Right lobe of liver (tissue), 6 donors: ENCODE measurements at regions not wholly inside any gene's neighbourhood (a gene's known extent, or its start where the extent isn't known, plus 50 kb on each side); places are given as distances from the start of the nearest gene placed in this dataset.

Source experiments
- ATAC-seq, 4 donors: fragments of 200-7000 bp; cut with Tn5 transposase; one replicate each; pipeline ENCODE4 v1.9.1; 2020; ENCODE audit warnings: mild to moderate bottlenecking in 4 of 4, moderate library complexity in 4 of 4
- DNase-seq, 3 donors: peaks; one replicate each; pipeline ENCODE4 v3.0.0-alpha.2; 2020
- H3K27ac ChIP-seq, 3 donors: fragments of 200-600 bp; one replicate each; pipeline ENCODE4 v1.8.0; 2022
- H3K27me3 ChIP-seq, 2 donors: fragments of 200-600 bp; one replicate each; pipeline ENCODE4 v1.8.0; 2022
- H3K36me3 ChIP-seq, 4 donors: fragments of 200-600 bp; sonication (generic) in 1 of 4; one replicate each; pipeline versions ENCODE4 v1.5.1 to v1.8.0; 2017 to 2022; ENCODE audit warnings: control low read depth in 1 of 4
- H3K4me1 ChIP-seq, 4 donors: fragments of 200-600 bp; sonication (generic) in 1 of 4; one replicate each; pipeline versions ENCODE4 v1.5.1 to v1.8.0; 2017 to 2022; ENCODE audit warnings: control low read depth in 1 of 4
- H3K4me3 ChIP-seq, 3 donors: fragments of 200-600 bp; one replicate each; pipeline ENCODE4 v1.8.0; 2022
- H3K9me3 ChIP-seq, 4 donors: fragments of 200-600 bp; sonication (generic) in 1 of 4; one replicate each; pipeline versions ENCODE4 v1.5.1 to v1.8.0; 2017 to 2022; ENCODE audit warnings: control low read depth in 1 of 4
- POLR2A ChIP-seq: fragments of 450-650 bp; IDR thresholded peaks from one replicate; pipeline ENCODE4 v1.6.1; 2017; ENCODE audit warnings: antibody characterized with exemption, mild to moderate bottlenecking
- WGBS: methylation state at CpG from one replicate; pipeline ENCODE4 v1.1.6; 2018; ENCODE audit warnings: low coverage, low lambda C conversion rate; ENCODE audit not compliant: insufficient coverage; ENCODE audit errors: missing lambda C conversion rate; 5-methylcytosine and 5-hydroxymethylcytosine counted together
- intact Hi-C, 2 donors: fragments of 100-400 bp; cut with DNase I; formaldehyde crosslinking; loops; one replicate each; pipeline versions ENCODE4 v1.11.2 to v1.14.1; 2022
- TF ChIP-seq, protein P1 (sequence below), 4 donors: fragments of 200-600 bp in 3 of 4; fragments of 450-650 bp in 1 of 4; IDR thresholded peaks; one replicate each; pipeline versions ENCODE4 v1.5.1 to v1.8.0; 2016 to 2022; ENCODE audit warnings: antibody characterized with exemption in 4 of 4, mild to moderate bottlenecking in 2 of 4
- donor health status: DM: no; HTN: yes; CAD: no.
- donor health status: DM: no; HTN: no; CAD: no.
- donor health status: DM: no; HTN: no; CAD: no.
- donor health status: DM: no; HTN: yes; CAD: no.
- donor health status: DM: no; HTN: yes; CAD: no.

GRCh38 chrX:116277351-116278225, 107.0 kb downstream of the AGTR2 start:
- Histone ChIP-seq H3K9me3 (no peaks in the 10 kb centered on the region), H3K27me3 (no peaks in the 10 kb centered on the region), H3K36me3 (no peaks in the 10 kb centered on the region), H3K4me3 (no peak overlapping the region), H3K27ac (no peak overlapping the region), H3K4me1 (no peaks in the 10 kb centered on the region)
- ATAC-seq (no peak), DNase-seq (no peak)
- intact Hi-C loops: no loop called here
- TF ChIP-seq POLR2A: no peak
- TF ChIP-seq, protein P1, sequence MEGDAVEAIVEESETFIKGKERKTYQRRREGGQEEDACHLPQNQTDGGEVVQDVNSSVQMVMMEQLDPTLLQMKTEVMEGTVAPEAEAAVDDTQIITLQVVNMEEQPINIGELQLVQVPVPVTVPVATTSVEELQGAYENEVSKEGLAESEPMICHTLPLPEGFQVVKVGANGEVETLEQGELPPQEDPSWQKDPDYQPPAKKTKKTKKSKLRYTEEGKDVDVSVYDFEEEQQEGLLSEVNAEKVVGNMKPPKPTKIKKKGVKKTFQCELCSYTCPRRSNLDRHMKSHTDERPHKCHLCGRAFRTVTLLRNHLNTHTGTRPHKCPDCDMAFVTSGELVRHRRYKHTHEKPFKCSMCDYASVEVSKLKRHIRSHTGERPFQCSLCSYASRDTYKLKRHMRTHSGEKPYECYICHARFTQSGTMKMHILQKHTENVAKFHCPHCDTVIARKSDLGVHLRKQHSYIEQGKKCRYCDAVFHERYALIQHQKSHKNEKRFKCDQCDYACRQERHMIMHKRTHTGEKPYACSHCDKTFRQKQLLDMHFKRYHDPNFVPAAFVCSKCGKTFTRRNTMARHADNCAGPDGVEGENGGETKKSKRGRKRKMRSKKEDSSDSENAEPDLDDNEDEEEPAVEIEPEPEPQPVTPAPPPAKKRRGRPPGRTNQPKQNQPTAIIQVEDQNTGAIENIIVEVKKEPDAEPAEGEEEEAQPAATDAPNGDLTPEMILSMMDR (IDR thresholded peaks at IDR 0.05): no peak
- WGBS: 65% methylated on average over 7 of the region's 7 CpGs

DNA sequence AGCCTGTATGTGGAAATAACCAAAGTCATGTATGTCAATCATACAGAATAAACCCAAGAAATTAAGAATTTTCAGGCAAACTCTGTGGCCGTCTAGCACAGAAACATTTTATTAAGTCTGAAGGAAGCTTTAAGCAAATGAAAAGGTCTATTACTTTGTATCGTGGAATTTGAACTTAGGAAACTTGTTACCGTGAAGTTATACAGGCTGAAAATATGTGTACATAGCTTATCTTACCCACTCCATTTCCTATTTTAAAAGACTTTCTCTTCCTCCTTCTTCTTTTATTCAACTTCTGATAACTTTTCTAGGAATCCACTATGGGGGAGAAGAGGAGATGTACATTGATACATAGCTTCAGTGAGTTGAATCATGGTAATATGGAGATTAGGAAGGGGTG, 108.3 kb downstream of the AGTR2 start:
- Histone ChIP-seq H3K27me3 (no peaks in the 10 kb centered on the region), H3K27ac (no peak overlapping the region), H3K4me1 (no peaks in the 10 kb centered on the region), H3K36me3 (no peaks in the 10 kb centered on the region), H3K4me3 (no peak overlapping the region), H3K9me3 (no peaks in the 10 kb centered on the region)
- TF ChIP-seq POLR2A: no peak
- TF ChIP-seq, protein P1 (IDR thresholded peaks at IDR 0.05): no peak
- DNase-seq: no peak
- intact Hi-C loops: no loop called here
- WGBS: 53% methylated on average over 3 of the region's 3 CpGs
- ATAC-seq: no peak

DNA sequence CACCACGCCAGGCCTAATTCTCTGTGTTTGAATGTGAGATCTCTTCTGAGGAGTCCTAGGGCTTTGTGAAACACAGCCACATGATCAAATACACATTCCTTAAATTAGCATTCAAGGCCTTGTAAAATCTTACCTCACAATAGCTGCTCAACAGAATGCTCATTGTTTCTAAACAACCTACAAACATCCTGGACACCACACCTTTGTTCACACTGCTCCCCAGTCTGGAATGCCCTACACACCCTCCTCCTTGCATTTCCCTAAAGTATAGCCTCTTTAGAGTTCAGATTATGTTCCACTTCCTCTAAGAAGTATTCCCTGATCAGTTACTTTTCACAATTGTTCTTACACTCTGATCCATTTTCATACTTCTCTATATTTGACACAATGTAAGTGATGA, 110.6 kb downstream of the AGTR2 start:
- WGBS: no CpG with 5 or more reads among the region's 1 CpG
- Histone ChIP-seq H3K4me3 (no peak overlapping the region), H3K27ac (no peak overlapping the region), H3K9me3 (no peaks in the 10 kb centered on the region), H3K27me3 (no peaks in the 10 kb centered on the region), H3K4me1 (no peaks in the 10 kb centered on the region), H3K36me3 (no peaks in the 10 kb centered on the region)
- DNase-seq: no peak
- ATAC-seq: no peak
- TF ChIP-seq POLR2A: no peak
- TF ChIP-seq, protein P1 (IDR thresholded peaks at IDR 0.05): no peak
- intact Hi-C loops: no loop called here

- no peak for TF ChIP-seq POLR2A
- DNase-seq (no peak), ATAC-seq (no peak)
- no peak overlapping the region for H3K27ac ChIP-seq
- intact Hi-C loops: no loop called here
- H3K9me3 ChIP-seq: no peaks in the 10 kb centered on the region
- no peaks in the 10 kb centered on the region for H3K36me3 ChIP-seq
- no peaks in the 10 kb centered on the region for H3K4me1 ChIP-seq
- H3K4me3 ChIP-seq: no peak overlapping the region
- H3K27me3 ChIP-seq: no peaks in the 10 kb centered on the region
Observed at GRCh38 chrX:116282751-116283150, 112.2 kb downstream of the AGTR2 start.

DNA sequence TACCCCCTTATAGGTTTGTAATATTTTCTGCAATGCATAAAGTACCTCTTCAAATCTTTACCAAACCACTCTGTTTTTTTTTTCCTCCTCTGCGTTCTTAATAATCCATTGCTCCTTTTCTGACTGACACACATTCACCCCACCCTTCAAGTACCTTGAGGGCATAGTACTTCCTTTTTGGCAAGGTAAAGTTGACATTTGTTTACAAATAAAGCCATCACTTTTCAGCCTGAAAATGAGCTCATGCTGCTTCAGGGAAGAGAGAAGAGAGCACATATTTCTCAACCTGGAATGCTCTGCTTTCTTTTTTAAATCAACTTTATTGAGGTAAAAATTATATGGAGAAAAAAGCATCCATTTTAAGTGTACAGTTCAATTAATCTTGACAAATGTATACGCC, 113.9 kb downstream of the AGTR2 start:
- WGBS: 60% methylated on average over 2 of the region's 2 CpGs
- TF ChIP-seq, protein P1 (IDR thresholded peaks at IDR 0.05): no peak

More for the DNA sequence above, 113.9 kb downstream of the AGTR2 start:
- H3K4me3 ChIP-seq: no peak overlapping the region
- no peaks in the 10 kb centered on the region for H3K27me3 ChIP-seq
- H3K9me3 ChIP-seq: no peaks in the 10 kb centered on the region
- no peaks in the 10 kb centered on the region for H3K36me3 ChIP-seq
- H3K27ac ChIP-seq: no peak overlapping the region
- H3K4me1 ChIP-seq: no peaks in the 10 kb centered on the region
- intact Hi-C loops: no loop called here
- DNase-seq (no peak), ATAC-seq (no peak)
